NCI-H1048 (cell line): ENCODE measurements at regions not wholly inside any gene's neighbourhood (a gene's known extent, or its start where the extent isn't known, plus 50 kb on each side); places are given as distances from the start of the nearest gene placed in this dataset.

Source experiments
- DNase-seq: peaks from one replicate; lab custom pipeline; 2025; lab: John Stamatoyannopoulos, UW

- DNase-seq = no peak
Observed at GRCh38 chr1:212526111-212526491, 82.5 kb upstream of the ATF3 start.

GRCh38 chr1:212528501-212528900, 80.1 kb upstream of the ATF3 start:
- DNase-seq = no peak

- no peak for DNase-seq
Observed at GRCh38 chr1:212529211-212529741, 79.3 kb upstream of the ATF3 start.

GRCh38 chr1:212531267-212531666, 77.3 kb upstream of the ATF3 start:
- DNase-seq = no peak

- DNase-seq = no peak
Observed at GRCh38 chr1:212531796-212532195, 76.8 kb upstream of the ATF3 start.

GRCh38 chr1:212532469-212533147, 76.0 kb upstream of the ATF3 start:
- no peak for DNase-seq

GRCh38 chr1:212533148-212533517, 75.4 kb upstream of the ATF3 start:
- DNase-seq = no peak

- no peak for DNase-seq
Observed at GRCh38 chr1:212536586-212536985, 72.0 kb upstream of the ATF3 start.

- no peak for DNase-seq
Observed at GRCh38 chr1:212537610-212538009, 71.0 kb upstream of the ATF3 start.

- no peak for DNase-seq
Observed at GRCh38 chr1:212539737-212540430, 68.7 kb upstream of the ATF3 start.

GRCh38 chr1:212542761-212543187, 65.8 kb upstream of the ATF3 start:
- DNase-seq = no peak

GRCh38 chr1:212544110-212544509, 64.5 kb upstream of the ATF3 start:
- DNase-seq = no peak

GRCh38 chr1:212545941-212546635, 62.5 kb upstream of the ATF3 start:
- no peak for DNase-seq

GRCh38 chr1:212549503-212550017, 59.0 kb upstream of the ATF3 start:
- DNase-seq = no peak

GRCh38 chr1:212551929-212552328, 56.6 kb upstream of the ATF3 start:
- DNase-seq = no peak

- no peak for DNase-seq
Observed at GRCh38 chr1:212553676-212554075, 54.9 kb upstream of the ATF3 start.

- no peak for DNase-seq
Observed at GRCh38 chr1:212554401-212554800, 54.2 kb upstream of the ATF3 start.

GRCh38 chr1:212555426-212555825, 53.1 kb upstream of the ATF3 start:
- no peak for DNase-seq

GRCh38 chr1:212556822-212557549, 51.6 kb upstream of the ATF3 start:
- no peak for DNase-seq

GRCh38 chr1:212557739-212558692, 50.5 kb upstream of the ATF3 start:
- no peak for DNase-seq
